DMS153 (cell line): ENCODE measurements at regions not wholly inside any gene's neighbourhood (a gene's known extent, or its start where the extent isn't known, plus 50 kb on each side); places are given as distances from the start of the nearest gene placed in this dataset.
A peak's percentile ranks its signal among the peaks of the same experiment; 100 is the strongest.

Source experiments
- DNase-seq: peaks from one replicate; lab custom pipeline; 2025; lab: John Stamatoyannopoulos, UW

DNA sequence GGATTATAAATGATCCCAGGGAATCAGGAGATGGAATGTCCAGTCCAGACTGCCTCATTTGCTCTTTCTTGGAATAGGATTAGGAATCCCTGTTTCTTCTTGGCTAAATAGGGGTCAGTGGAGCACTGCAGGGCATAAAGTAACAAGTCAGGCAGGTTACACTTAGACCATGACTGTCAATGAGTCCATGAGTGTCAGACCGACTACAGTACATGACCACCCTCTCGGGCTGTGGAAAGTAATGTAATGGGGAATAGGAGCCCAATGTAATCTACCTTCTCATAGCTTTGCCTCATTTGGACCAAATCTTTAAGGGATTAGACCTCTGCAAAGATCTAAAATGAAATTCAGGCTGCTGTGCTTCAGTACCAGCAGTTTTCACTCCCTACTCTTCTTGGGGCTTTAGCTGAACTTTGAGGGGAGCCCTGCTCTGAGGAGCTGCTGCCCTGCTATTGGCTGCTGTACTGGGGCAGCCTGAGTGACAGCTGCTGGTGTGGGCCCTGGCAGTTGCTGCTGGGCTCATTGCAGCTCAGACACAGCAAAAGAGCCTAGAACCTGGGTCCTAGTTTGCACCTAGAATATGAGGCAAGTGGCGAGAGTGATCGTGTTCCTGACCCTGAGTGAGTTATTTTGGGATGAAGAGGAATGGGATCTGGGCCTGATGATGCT, 62.2 kb upstream of the OR4E1 start:
- no peak for DNase-seq

- DNase-seq = no peak
Observed at GRCh38 chr14:21735200-21735599, 61.6 kb upstream of the OR4E1 start.

- peak; percentile 38 for DNase-seq
Observed at GRCh38 chr14:21734457-21735074, 60.9 kb upstream of the OR4E1 start.

- no peak for DNase-seq
Observed at GRCh38 chr14:21729703-21730233, 56.1 kb upstream of the OR4E1 start.

- no peak for DNase-seq
Observed at GRCh38 chr14:21725250-21725649, 51.6 kb upstream of the OR4E1 start.

DNA sequence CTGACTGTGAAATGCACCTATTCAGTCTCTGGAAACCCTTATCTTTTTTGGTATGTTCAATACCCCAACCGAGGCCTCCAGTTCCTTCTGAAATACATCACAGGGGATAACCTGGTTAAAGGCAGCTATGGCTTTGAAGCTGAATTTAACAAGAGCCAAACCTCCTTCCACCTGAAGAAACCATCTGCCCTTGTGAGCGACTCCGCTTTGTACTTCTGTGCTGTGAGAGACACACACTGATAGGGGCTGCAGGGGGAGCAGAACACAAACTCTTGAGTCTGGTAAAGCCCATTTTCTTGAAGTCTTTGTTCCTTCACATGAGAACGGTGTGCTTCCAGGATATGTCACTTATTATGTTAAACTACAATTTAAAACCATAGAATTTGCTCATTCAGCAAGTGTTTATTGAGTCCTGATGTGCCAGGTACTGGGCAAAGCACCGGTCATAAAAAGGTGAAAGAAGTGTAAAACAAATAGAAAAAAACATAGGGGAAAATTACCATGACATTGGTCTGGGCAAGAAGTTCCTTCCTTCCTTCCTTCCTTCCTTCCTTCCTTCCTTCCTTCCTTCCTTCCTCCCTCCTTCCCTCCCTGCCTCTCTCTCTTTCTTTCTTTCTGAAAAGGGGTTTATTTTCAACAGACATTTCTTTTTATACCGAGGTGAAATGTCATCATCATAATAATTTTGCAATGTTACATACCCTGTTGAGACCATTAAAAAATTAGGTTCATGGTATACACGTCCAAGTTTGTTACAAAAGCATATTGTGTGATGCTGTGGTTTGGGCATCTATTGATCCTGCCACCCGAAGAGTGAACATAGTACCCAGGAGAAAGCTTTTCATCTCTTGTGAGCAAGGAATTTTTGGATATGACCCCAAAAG, 50.7 kb upstream of the OR4E1 start:
- no peak for DNase-seq

DNA sequence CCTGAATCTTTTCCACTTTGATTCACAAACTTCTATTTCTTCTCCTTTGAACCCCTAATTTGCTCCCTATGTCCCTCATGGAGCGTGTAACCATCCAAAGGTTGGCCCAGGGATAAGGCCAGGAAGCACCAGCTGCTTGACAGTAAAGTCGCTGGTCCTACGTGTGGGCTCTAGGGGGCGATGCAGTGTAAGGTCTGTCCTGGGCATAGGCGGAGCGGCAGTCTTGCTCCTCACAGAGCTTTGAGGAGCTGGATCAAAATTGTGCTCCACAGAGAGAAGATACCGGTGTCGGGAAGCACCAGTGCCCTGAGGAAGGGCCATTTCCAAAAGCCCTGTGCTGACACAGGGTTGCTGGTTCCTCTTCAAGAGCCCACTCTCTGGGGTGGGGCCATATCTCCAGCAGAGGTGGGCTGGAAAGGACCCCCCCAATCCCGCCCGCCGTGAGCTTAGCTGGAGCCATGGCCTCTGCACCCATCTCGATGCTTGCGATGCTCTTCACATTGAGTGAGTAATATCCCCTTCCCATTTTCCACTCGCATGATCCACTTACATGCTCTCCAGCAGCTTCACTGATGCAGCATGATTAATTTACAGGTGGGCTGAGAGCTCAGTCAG, 49.9 kb upstream of the OR4E1 start:
- peak; percentile 12 for DNase-seq
